ENCODE measurements at regions not wholly inside any gene's neighbourhood (a gene's known extent, or its start where the extent isn't known, plus 50 kb on each side); places are given as distances from the start of the nearest gene placed in this dataset.

- no peaks in the 10 kb centered on the region for H3K4me1 Mint-ChIP-seq (ENCODE audit: low read depth, unreplicated experiment)
- H3K4me3 ChIP-seq (ENCODE audit: low read depth, low read length), result no peak overlapping the region
- CTCF ChIA-PET, result interaction anchor here (0.6 to 1.2 kb wide), 4 partner anchors 19 to 358 kb away, joined by 3 to 7 read pairs (median 4); no protein-coding TSS in a partner anchor
- H3K27me3 Mint-ChIP-seq (ENCODE audit: insufficient read depth, unreplicated experiment), result peaks cover 37% of the 10 kb centered on the region
- no peaks in the 10 kb centered on the region for H3K9me3 ChIP-seq
- DNase-seq, result peak in 1 of 2 experiments; percentile 23
- H3K9me3 Mint-ChIP-seq (ENCODE audit: unreplicated experiment), result no peaks in the 10 kb centered on the region
- no peaks in the 10 kb centered on the region for H3K36me3 ChIP-seq (ENCODE audit: control insufficient read depth, insufficient read depth, low read length)
- POLR2A ChIA-PET, result no interaction called here
- intact Hi-C loops (cut with micrococcal nuclease; ENCODE audit: unreplicated experiment), result loop anchor here (1.0 kb wide), 1 partner anchor 29 kb away; no protein-coding TSS in a partner anchor
- no peak for TF ChIP-seq CTCF (IDR thresholded peaks at IDR 0.05; ENCODE audit: insufficient read depth in 1 of 2, low read depth in 1 of 2, low read length in 1 of 2, severe bottlenecking in 1 of 2, unreplicated experiment in 1 of 2)
- H3K4me1 ChIP-seq, result peaks cover 9% of the 10 kb centered on the region; the same call in 1 of the 2 replicates
- H3K4me3 Mint-ChIP-seq (ENCODE audit: unreplicated experiment), result no peak overlapping the region
- no peaks in the 10 kb centered on the region for H3K36me3 Mint-ChIP-seq (ENCODE audit: insufficient read depth, unreplicated experiment)
- H3K27ac Mint-ChIP-seq (ENCODE audit: unreplicated experiment), result no peak overlapping the region
- no peaks in the 10 kb centered on the region for H3K27me3 ChIP-seq (replicated peaks; ENCODE audit: control insufficient read depth, insufficient read depth, low read length)
- no TSS peak for BruUV-seq (replicated peaks)
These were observed 116.7 kb upstream of the NTM start for GRCh38 chr11:131253656-131254151.

- no peak overlapping the region for H3K4me3 Mint-ChIP-seq (ENCODE audit: unreplicated experiment)
- CTCF ChIA-PET, result interaction anchor here (1.2 kb wide), 1 partner anchor 190 kb away, joined by 4 read pairs; no protein-coding TSS in a partner anchor
- POLR2A ChIA-PET, result no interaction called here
- H3K9me3 Mint-ChIP-seq (ENCODE audit: unreplicated experiment), result no peaks in the 10 kb centered on the region
- no peaks in the 10 kb centered on the region for H3K9me3 ChIP-seq
- intact Hi-C loops (cut with micrococcal nuclease; ENCODE audit: unreplicated experiment), result no loop called here
- H3K27me3 Mint-ChIP-seq (ENCODE audit: insufficient read depth, unreplicated experiment), result peaks cover 43% of the 10 kb centered on the region
- no peak for DNase-seq
- TF ChIP-seq CTCF (IDR thresholded peaks at IDR 0.05; ENCODE audit: insufficient read depth in 1 of 2, low read depth in 1 of 2, low read length in 1 of 2, severe bottlenecking in 1 of 2, unreplicated experiment in 1 of 2), result no peak
- H3K4me1 ChIP-seq, result peaks cover 9% of the 10 kb centered on the region; the same call in 1 of the 2 replicates
- no peaks in the 10 kb centered on the region for H3K36me3 ChIP-seq (ENCODE audit: control insufficient read depth, insufficient read depth, low read length)
- H3K36me3 Mint-ChIP-seq (ENCODE audit: insufficient read depth, unreplicated experiment), result no peaks in the 10 kb centered on the region
- no peak overlapping the region for H3K4me3 ChIP-seq (ENCODE audit: low read depth, low read length)
- H3K4me1 Mint-ChIP-seq (ENCODE audit: low read depth, unreplicated experiment), result no peaks in the 10 kb centered on the region
- BruUV-seq (replicated peaks), result no TSS peak
- H3K27me3 ChIP-seq (replicated peaks; ENCODE audit: control insufficient read depth, insufficient read depth, low read length), result no peaks in the 10 kb centered on the region
- H3K27ac Mint-ChIP-seq (ENCODE audit: unreplicated experiment), result no peak overlapping the region
These were observed 116.2 kb upstream of the NTM start for GRCh38 chr11:131254254-131254653.

- no peaks in the 10 kb centered on the region for H3K4me1 ChIP-seq
- H3K36me3 ChIP-seq (ENCODE audit: control insufficient read depth, insufficient read depth, low read length), result no peaks in the 10 kb centered on the region
- intact Hi-C loops (cut with micrococcal nuclease; ENCODE audit: unreplicated experiment), result no loop called here
- Mint-ChIP-seq H3K27me3 (ENCODE audit: insufficient read depth, unreplicated experiment) (peaks cover 11% of the 10 kb centered on the region), H3K9me3 (ENCODE audit: unreplicated experiment) (peaks cover 29% of the 10 kb centered on the region), H3K27ac (ENCODE audit: unreplicated experiment) (no peak overlapping the region), H3K4me1 (ENCODE audit: low read depth, unreplicated experiment) (no peaks in the 10 kb centered on the region), H3K4me3 (ENCODE audit: unreplicated experiment) (no peak overlapping the region), H3K36me3 (ENCODE audit: insufficient read depth, unreplicated experiment) (no peaks in the 10 kb centered on the region)
- TF ChIP-seq CTCF (IDR thresholded peaks at IDR 0.05; ENCODE audit: insufficient read depth in 1 of 2, low read depth in 1 of 2, low read length in 1 of 2, severe bottlenecking in 1 of 2, unreplicated experiment in 1 of 2), result no peak
- POLR2A ChIA-PET, result no interaction called here
- no peak overlapping the region for H3K4me3 ChIP-seq (ENCODE audit: low read depth, low read length)
- no peaks in the 10 kb centered on the region for H3K27me3 ChIP-seq (replicated peaks; ENCODE audit: control insufficient read depth, insufficient read depth, low read length)
- 0 out of 2 replicates have a peak, but pooled peaks cover 3% of the 10 kb centered on the region for H3K9me3 ChIP-seq
- CTCF ChIA-PET, result no interaction called here
- no TSS peak for BruUV-seq (replicated peaks)
- DNase-seq, result no peak
These were observed 96.2 kb upstream of the NTM start for GRCh38 chr11:131274233-131274632.
